ENCODE measurements at regions not wholly inside any gene's neighbourhood (a gene's known extent, or its start where the extent isn't known, plus 50 kb on each side); places are given as distances from the start of the nearest gene placed in this dataset.
A peak's percentile ranks its signal among the peaks of the same experiment; 100 is the strongest.
"Not testable (repeated sequence)": the region's sequence is repeated elsewhere in the genome, so short reads cannot be mapped to it uniquely, and the experiment has no call there.

- no peak for DNase-seq (ENCODE audit: low read depth in 3 of 3)
These were observed 154.5 kb downstream of the ZFP36L2 start for GRCh38 chr2:43071599-43072550.

- no peak for DNase-seq (ENCODE audit: low read depth in 3 of 3)
These were observed 155.5 kb downstream of the ZFP36L2 start for GRCh38 chr2:43070676-43071502.

GRCh38 chr2:43070030-43070429, 156.4 kb downstream of the ZFP36L2 start:
- no peak for DNase-seq (ENCODE audit: low read depth in 3 of 3)

GRCh38 chr2:43068631-43069517, 157.5 kb downstream of the ZFP36L2 start:
- DNase-seq (ENCODE audit: low read depth in 3 of 3) = no peak

GRCh38 chr2:43068041-43068533, 158.3 kb downstream of the ZFP36L2 start:
- no peak for DNase-seq (ENCODE audit: low read depth in 3 of 3)

GRCh38 chr2:43067254-43068040, 159.0 kb downstream of the ZFP36L2 start:
- no peak for DNase-seq (ENCODE audit: low read depth in 3 of 3)

GRCh38 chr2:43066541-43067253, 159.7 kb downstream of the ZFP36L2 start:
- not testable (repeated sequence) for DNase-seq (ENCODE audit: low read depth in 3 of 3)

- DNase-seq (ENCODE audit: low read depth in 3 of 3) = no peak
These were observed 160.5 kb downstream of the ZFP36L2 start for GRCh38 chr2:43065871-43066270.

GRCh38 chr2:43065036-43065435, 161.4 kb downstream of the ZFP36L2 start:
- DNase-seq (ENCODE audit: low read depth in 3 of 3) = no peak

GRCh38 chr2:43063096-43063495, 163.3 kb downstream of the ZFP36L2 start:
- not testable (repeated sequence) for DNase-seq (ENCODE audit: low read depth in 3 of 3)

GRCh38 chr2:43062058-43062457, 164.3 kb downstream of the ZFP36L2 start:
- DNase-seq (ENCODE audit: low read depth in 3 of 3) = no peak

- DNase-seq (ENCODE audit: low read depth in 3 of 3) = no peak
These were observed 165.9 kb downstream of the ZFP36L2 start for GRCh38 chr2:43060390-43061016.

- peak; percentile 48 to 72 (median 52) for DNase-seq (ENCODE audit: low read depth in 3 of 3)
These were observed 167.1 kb downstream of the ZFP36L2 start for GRCh38 chr2:43059183-43059897.

GRCh38 chr2:43058726-43059110, 167.7 kb downstream of the ZFP36L2 start:
- DNase-seq (ENCODE audit: low read depth in 3 of 3) = no peak

GRCh38 chr2:43057742-43058725, 168.4 kb downstream of the ZFP36L2 start:
- DNase-seq (ENCODE audit: low read depth in 3 of 3) = no peak

GRCh38 chr2:43057026-43057741, 169.2 kb downstream of the ZFP36L2 start:
- DNase-seq (ENCODE audit: low read depth in 3 of 3) = no peak

- DNase-seq (ENCODE audit: low read depth in 3 of 3) = no peak
These were observed 170.4 kb downstream of the ZFP36L2 start for GRCh38 chr2:43055985-43056384.
